HG02884 (cell line): ENCODE measurements at regions not wholly inside any gene's neighbourhood (a gene's known extent, or its start where the extent isn't known, plus 50 kb on each side); places are given as distances from the start of the nearest gene placed in this dataset.

Experiments used
- ATAC-seq: cut with Tn5 transposase; IDR thresholded peaks from one replicate; pipeline ENCODE4 v1.9.1; 2021; ENCODE audit warnings: mild to moderate bottlenecking, moderate library complexity; ENCODE audit not compliant: unreplicated experiment

DNA sequence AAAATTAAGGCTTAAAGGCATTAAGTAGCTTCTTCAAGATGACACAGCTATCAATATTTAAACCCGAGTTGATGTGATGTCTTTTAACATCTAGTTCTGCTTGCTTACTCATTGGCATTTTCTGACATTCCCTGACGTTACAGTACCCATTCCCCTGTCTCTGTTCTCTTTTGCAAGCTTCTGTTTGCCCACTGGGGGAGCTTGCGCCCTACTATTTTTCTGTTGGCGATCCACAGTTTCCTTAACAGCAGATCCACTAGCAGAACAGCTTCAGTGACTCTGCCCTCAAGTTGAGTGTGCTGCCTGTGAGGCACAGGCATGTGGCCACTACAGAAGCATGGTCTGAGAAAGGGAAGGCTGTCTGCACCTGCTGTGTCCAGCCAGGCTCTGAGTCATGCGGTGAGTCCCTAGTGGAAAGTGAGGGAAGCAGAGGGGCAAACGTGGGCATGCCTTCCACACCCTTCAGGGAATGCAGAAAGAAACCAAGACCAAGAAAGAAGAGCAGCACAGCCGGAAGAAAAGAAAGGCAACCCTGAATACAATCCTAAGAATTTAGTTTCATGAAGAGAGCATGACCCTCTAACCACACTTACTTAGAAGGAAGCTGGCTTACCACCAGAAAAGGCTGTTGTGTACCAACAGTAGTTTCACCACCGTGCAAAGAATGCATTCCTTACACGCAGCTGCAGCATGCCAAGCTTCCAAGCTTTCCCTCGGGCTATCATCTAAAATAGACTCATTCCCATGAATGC, 97.7 kb upstream of the VGLL2 start:
- ATAC-seq: no peak

- no peak for ATAC-seq
Observed at GRCh38 chr6:117168296-117169063, 96.9 kb upstream of the VGLL2 start.

DNA sequence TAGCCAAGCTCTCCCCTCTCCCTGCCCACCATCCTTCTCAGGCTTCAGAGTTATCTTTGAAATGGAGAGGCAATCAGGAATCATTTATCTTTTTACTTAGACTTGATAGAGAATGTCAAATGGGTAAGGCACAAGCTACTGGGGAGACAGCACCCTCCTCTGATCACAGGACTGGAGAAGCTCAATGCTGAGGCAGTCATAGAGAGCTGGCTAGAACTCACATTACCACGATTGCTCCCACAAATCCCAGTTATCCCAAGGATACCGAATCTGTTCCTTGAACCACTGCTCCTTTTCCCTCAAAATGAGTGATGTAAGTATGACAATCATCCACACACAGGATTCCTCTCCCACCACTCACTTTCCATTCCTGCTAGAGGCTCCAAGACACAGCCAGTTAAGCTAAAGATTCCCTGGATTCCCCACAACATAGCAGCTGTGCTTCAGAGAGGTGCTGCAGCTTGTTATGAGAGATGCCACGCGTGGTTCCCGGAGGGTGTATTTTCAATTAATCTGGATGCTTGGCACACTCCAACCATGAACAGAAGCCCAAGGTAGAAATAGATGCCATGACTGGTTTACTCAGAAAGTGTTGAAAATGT, 96.2 kb upstream of the VGLL2 start:
- no peak for ATAC-seq

DNA sequence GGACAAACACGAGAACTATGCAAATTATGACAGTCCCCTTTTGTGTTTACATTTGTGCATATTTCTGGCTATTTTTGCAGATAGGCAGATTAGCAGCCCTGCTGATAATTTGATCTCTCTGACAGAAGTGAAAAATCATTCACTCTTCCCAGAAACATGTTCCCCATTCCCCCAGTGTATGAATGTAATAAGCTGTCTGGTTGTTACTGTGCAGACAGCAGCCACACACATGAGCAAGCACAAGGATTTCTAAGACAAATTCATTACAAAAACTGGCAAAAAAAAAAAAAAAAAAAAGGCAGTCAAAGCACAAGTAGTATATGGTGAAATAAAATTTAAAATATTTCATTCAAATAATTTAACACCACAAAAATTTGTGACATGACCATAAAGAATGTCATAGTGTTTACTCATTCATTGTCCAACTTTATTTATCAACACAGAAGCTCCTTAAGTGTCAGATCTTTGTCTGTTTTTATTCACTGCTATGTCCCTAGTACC, 95.5 kb upstream of the VGLL2 start:
- ATAC-seq: no peak

GRCh38 chr6:117174835-117175360, 90.5 kb upstream of the VGLL2 start:
- ATAC-seq: no peak

DNA sequence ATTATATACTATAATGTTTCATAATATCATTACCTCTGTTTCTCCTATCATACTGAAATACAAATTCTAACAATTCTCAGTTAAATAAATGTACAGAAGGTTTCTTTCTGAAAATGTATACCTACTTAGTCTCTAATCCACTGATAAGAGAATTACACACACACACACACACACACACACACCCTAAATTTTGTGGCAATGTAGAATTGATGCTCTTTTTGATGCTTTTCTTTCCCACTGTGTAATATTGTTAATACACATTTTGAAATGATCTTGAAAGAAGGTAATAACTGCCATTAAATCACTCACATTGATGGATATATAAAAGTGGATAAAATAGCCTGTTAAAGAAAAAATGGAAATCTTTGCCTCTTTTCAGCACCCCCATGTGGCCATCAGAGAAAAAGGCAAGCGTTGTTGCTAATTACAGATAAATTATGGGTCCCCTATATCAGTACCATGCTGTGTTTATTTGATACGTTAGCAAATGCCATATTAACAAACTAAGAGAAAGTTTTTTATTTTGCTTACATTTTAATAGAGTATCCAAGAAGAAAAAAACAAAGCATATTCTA, 76.6 kb upstream of the VGLL2 start:
- ATAC-seq: peak; percentile 52

- no peak for ATAC-seq
Observed at GRCh38 chr6:117191009-117191408, 74.3 kb upstream of the VGLL2 start.

DNA sequence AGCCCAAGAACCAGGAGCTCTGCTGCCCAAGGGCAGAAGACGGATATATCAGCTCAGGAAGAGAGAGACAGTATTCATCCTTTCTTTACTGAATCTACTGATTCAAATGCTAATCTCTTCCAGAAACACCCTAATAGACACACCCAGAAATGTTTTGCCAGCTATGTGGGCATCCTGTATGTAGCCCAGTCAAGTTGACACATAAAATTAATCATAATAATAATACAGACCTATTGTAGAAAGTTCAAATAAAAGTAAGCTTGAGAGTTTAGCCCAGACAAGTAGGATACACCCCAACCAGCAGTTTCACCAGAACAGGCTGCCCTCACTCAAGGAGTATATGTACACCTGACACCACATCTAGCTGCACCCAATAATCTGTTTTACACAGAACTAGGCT, 73.9 kb upstream of the VGLL2 start:
- ATAC-seq: no peak

- no peak for ATAC-seq
Observed at GRCh38 chr6:117194271-117194670, 71.1 kb upstream of the VGLL2 start.

DNA sequence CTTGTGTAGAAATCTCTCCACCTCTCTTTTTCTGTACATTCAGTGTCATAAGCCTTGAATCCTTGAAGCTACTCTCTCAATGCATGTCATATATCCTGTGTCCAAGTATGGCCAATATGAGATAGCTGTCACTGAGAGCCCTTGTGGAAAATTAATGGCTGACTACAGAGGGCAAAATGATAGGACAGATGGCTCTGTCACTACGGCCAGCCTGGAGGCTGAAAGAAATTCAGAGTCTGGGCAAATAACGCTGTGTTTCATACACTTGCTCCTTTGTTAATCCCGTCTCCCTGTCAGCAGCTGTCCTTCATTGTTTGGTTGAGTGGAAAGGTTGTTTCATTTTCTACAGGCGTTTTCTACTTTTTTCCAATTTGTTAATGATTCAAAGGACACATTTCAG, 70.4 kb upstream of the VGLL2 start:
- ATAC-seq: no peak

- no peak for ATAC-seq
Observed at GRCh38 chr6:117195728-117196127, 69.6 kb upstream of the VGLL2 start.

DNA sequence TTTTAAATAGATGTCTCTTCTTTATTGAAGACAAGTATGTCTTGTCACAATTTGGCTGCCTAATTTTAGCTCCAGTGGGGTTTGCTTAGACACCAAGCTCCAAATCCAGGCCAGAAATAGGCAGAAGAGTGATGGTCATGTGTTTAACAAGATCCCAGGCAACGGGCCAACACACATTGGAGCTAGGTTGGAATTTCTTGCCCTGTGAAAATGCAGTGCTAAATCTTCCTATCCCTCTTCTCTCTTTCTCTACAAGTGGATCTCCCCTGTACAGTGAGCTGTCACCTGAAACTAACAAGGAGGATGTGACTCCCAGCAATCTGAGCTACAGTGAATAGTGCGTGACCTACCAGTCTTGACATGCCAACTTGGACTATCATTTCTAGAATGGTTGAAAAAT, 65.3 kb upstream of the VGLL2 start:
- ATAC-seq: no peak

DNA sequence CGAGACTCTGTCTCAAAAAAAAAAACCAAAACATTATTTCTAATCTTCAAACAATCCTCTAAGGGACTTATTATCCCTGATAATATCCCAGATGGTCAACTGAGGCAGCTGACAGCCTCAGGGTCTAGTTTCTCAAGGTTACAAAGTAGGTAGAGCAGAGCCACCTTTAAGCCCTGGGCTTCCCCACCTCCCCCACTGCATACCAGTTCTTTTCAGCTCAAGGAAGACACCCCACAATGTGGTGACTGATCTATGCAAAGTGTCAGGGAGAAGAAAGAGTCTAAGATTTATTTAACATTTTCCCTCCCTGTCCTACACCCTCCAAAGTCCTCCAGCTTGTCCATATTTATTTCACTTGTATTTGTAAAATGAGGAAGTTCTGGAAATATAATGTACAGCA, 60.5 kb upstream of the VGLL2 start:
- no peak for ATAC-seq

DNA sequence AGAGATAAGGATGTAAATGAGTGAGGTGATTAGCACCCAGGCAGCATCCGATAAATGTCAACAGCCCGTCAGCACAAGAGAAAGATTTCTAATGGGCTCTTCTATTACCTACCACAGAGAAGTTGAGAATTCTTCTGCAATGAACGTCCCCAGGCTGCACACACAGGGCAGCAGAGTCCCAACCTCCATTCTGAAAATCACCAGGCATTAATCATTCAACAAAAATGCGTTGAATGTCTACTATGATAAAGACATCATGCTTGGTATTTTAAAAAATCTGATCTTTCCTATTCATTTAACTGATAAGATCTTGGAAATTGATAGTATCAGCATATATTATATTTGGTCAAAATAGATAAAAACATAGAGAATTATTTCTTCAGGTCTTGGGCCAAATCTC, 59.5 kb upstream of the VGLL2 start:
- no peak for ATAC-seq

DNA sequence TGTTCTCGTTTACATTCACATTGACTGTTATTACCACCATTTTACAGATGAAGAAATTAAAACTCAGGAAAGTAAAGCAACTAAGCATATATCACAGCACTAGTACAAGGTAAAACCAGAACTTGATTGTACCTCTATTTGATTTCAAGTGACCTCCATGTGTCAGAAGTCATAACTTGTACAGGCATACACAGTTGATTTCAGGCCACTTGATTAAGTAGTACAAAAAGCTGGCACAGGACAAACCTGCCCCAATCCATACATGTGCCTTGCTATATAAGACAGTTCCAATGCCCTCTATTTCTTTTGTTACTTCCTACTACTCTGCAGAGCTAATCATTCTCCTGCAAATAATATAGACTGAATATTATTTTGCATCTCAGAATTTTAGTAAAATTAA, 58.8 kb upstream of the VGLL2 start:
- no peak for ATAC-seq

GRCh38 chr6:117206944-117207687, 58.2 kb upstream of the VGLL2 start:
- no peak for ATAC-seq

DNA sequence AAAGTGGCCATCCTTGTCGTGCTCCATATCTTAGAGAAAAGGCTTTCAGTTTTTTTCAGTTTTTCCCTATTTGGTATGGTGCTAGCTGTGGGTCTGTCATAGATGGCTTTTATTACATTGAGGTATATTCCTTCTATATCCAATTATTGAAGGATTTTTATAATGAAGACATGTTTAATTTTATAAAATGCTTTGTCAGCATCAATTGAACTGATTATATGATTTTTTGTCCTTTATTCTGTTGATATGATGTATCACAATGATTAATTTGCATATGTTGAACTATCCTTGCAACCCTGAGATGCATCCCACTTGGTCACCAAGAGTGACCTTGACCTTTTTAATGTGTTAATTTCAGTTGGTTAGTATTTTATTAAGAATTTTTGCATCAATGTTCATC, 55.1 kb upstream of the VGLL2 start:
- ATAC-seq: no peak

DNA sequence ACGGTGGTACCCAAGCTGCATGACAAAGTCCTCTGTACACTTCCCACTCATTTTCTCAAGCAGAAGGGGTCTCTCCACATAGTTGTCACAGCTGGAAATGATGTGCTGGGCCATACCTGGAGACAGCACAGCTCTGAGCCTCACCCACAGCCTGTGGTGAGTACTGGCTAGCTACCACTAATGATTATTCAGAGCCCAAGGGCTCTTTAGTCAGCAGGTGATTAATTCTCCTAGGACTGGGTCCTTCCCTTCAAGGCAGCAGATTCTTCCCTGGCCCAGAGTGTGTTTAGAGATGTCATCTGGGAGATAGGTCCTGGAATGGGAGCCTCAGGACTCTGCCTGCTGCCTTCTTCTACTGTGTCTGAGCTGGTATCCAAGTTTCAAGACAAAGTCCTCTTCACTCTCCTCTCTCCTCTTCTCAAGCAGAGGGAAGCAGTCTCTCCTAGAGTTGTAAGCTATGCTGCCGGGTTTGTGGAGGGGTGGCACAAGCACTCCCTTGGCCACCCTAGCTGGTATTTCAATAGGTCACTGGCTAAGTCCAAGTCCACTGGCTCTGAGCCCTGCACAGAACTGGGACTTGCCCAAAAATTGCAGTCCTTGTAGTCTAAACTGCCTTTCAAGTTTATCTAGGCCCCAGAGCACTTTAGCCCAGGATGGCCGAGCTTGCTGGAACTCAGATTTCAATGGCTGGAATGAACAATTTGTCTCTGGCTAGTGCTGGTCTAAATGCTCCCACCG, 49.8 kb upstream of the VGLL2 start:
- ATAC-seq: no peak
